ENCODE measurements at regions not wholly inside any gene's neighbourhood (a gene's known extent, or its start where the extent isn't known, plus 50 kb on each side); places are given as distances from the start of the nearest gene placed in this dataset.

- peak overlapping the region; percentile 84 to 96 for H3K27ac ChIP-seq (ENCODE audit: low read depth in 1 of 2, low read length in 2 of 2)
- 27% methylated on average over 7 of the region's 7 CpGs for WGBS
- peak overlapping the region in 1 of 2 donors; percentile 90 for H3K9ac ChIP-seq (ENCODE audit: low read depth in 1 of 2, low read length in 2 of 2)
- H3K36me3 ChIP-seq (ENCODE audit: control insufficient read depth in 4 of 4, insufficient read depth in 3 of 4, low read depth in 1 of 4, low read length in 3 of 4) = no peaks in the 10 kb centered on the region
- H3K27me3 ChIP-seq (ENCODE audit: control insufficient read depth in 4 of 4, insufficient read depth in 4 of 4, low read length in 3 of 4) = no peaks in the 10 kb centered on the region
- no peak for DNase-seq (ENCODE audit: low spot score)
- TF ChIP-seq NR2F2 (IDR thresholded peaks at IDR 0.05) (no peak), SP1 (IDR thresholded peaks at IDR 0.05) (no peak), GABPA (IDR thresholded peaks at IDR 0.05 in 1 of 2, conservative IDR thresholded peaks at IDR 0.05 in 1 of 2) (peak in 1 of 2 donors; percentile 1), MAX (IDR thresholded peaks at IDR 0.05) (no peak), ATF3 (IDR thresholded peaks at IDR 0.05) (no peak)
- peak overlapping the region in 1 of 3 donors; percentile 4 for H3K4me3 ChIP-seq (ENCODE audit: low read depth in 1 of 3, low read length in 3 of 3)
- no peaks in the 10 kb centered on the region for H3K9me3 ChIP-seq (ENCODE audit: control insufficient read depth in 4 of 4, low read length in 3 of 4)
- peaks cover 0 to 32% (median 30%) of the 10 kb centered on the region in 4 donors for H3K4me1 ChIP-seq (ENCODE audit: control insufficient read depth in 4 of 4, insufficient read depth in 4 of 4, low read length in 3 of 4)
These were observed 84.8 kb upstream of the ZNF217 start for GRCh38 chr20:53678315-53678989.

GRCh38 chr20:53677447-53678314, 84.0 kb upstream of the ZNF217 start:
- peak; percentile 46 for TF ChIP-seq FOXA1 (IDR thresholded peaks at IDR 0.05)
- TF ChIP-seq RXRA (IDR thresholded peaks at IDR 0.05) = peak in 1 of 2 donors; percentile 62
- peak in 1 of 2 donors; percentile 36 for TF ChIP-seq GABPA (IDR thresholded peaks at IDR 0.05 in 1 of 2, conservative IDR thresholded peaks at IDR 0.05 in 1 of 2)
- TF ChIP-seq MAX (IDR thresholded peaks at IDR 0.05) = peak; percentile 37
- TF ChIP-seq RAD21 (IDR thresholded peaks at IDR 0.05) = peak; percentile 39 to 67
- no peak for TF ChIP-seq ATF3 (IDR thresholded peaks at IDR 0.05)
- peak; percentile 75 for TF ChIP-seq ZBTB33 (IDR thresholded peaks at IDR 0.05)
- peak; percentile 71 for TF ChIP-seq HNF4G (IDR thresholded peaks at IDR 0.05)
- TF ChIP-seq HNF4A (conservative IDR thresholded peaks at IDR 0.05) = peak; percentile 86 to 94
- TF ChIP-seq CTCF (IDR thresholded peaks at IDR 0.05; ENCODE audit: low read depth, low read length, missing input control) = peak; percentile 28
- TF ChIP-seq TAF1 (conservative IDR thresholded peaks at IDR 0.05) = peak; percentile 66
- peak; percentile 72 for TF ChIP-seq YY1 (IDR thresholded peaks at IDR 0.05)
- peak; percentile 20 for TF ChIP-seq NR2F2 (IDR thresholded peaks at IDR 0.05)
- TF ChIP-seq FOXA2 (IDR thresholded peaks at IDR 0.05) = peak; percentile 59
- TF ChIP-seq SP1 (IDR thresholded peaks at IDR 0.05) = peak; percentile 91
- peak in 1 of 2 donors; percentile 20 for TF ChIP-seq EGR1 (IDR thresholded peaks at IDR 0.05; ENCODE audit: low read depth in 2 of 2)
- peak; percentile 49 for TF ChIP-seq REST (IDR thresholded peaks at IDR 0.05)
- TF ChIP-seq JUND (IDR thresholded peaks at IDR 0.05) = peak in 1 of 2 donors; percentile 82
- H3K9ac ChIP-seq (ENCODE audit: low read depth in 1 of 2, low read length in 2 of 2) = peak overlapping the region; percentile 17 to 90
- H3K36me3 ChIP-seq (ENCODE audit: control insufficient read depth in 4 of 4, insufficient read depth in 3 of 4, low read depth in 1 of 4, low read length in 3 of 4) = no peaks in the 10 kb centered on the region
- no peaks in the 10 kb centered on the region for H3K27me3 ChIP-seq (ENCODE audit: control insufficient read depth in 4 of 4, insufficient read depth in 4 of 4, low read length in 3 of 4)
- H3K9me3 ChIP-seq (ENCODE audit: control insufficient read depth in 4 of 4, low read length in 3 of 4) = no peaks in the 10 kb centered on the region
- 16% methylated on average over 12 of the region's 12 CpGs for WGBS
- peaks cover 0 to 32% (median 30%) of the 10 kb centered on the region in 4 donors for H3K4me1 ChIP-seq (ENCODE audit: control insufficient read depth in 4 of 4, insufficient read depth in 4 of 4, low read length in 3 of 4)
- peak; percentile 46 for DNase-seq (ENCODE audit: low spot score)
- H3K27ac ChIP-seq (ENCODE audit: low read depth in 1 of 2, low read length in 2 of 2) = peak overlapping the region; percentile 84 to 96
- H3K4me3 ChIP-seq (ENCODE audit: low read depth in 1 of 3, low read length in 3 of 3) = peak overlapping the region in 2 of 3 donors; percentile 11 to 19

Data from liver (tissue), 8 donors.